K562 (cell line): ENCODE measurements at regions not wholly inside any gene's neighbourhood (a gene's known extent, or its start where the extent isn't known, plus 50 kb on each side); places are given as distances from the start of the nearest gene placed in this dataset.
"Not testable (repeated sequence)": the region's sequence is repeated elsewhere in the genome, so short reads cannot be mapped to it uniquely, and the experiment has no call there.

Experiments
- ATAC-seq: fragments of 200-7000 bp; cut with Tn5 transposase; 3 replicates; pipeline ENCODE4 v1.9.1; 2020; ENCODE audit warnings: moderate library complexity
- BruUV-seq: library from RNA; stranded (reverse); fragments of 400-500 nt; replicated peaks from 2 replicates; lab custom pipeline; 2021; lab: Mats Ljungman, UMichigan
- CTCF ChIA-PET: fragments of 300-600 bp; formaldehyde crosslinking; extraction: SDS; loops from one replicate; lab custom pipeline; 2021; ENCODE audit warnings: low intra/inter-chr PET ratio; lab: Yijun Ruan, JAX
- POLR2A ChIA-PET: fragments of 300-600, 350-650 bp; sonication (Branson Sonifier 250); formaldehyde crosslinking; extraction: SDS; loops from one replicate; lab custom pipeline; 2021; ENCODE audit warnings: antibody characterized with exemption, inconsistent platforms; lab: Yijun Ruan, JAX
- DNase-seq, 4 experiments: peaks; one replicate each; pipeline versions ENCODE4 v3.0.0 to v3.0.0-alpha.2; 2011 to 2018; ENCODE audit warnings: low spot score in 3 of 4, mixed read lengths in 3 of 4; ENCODE audit errors: extremely low read depth in 1 of 4
- FAIRE-seq: peaks from 2 replicates; lab custom pipeline; 2011; peaks lifted over from hg19 to GRCh38; lab: Jason Lieb, UNC
- H2AFZ ChIP-seq: 2 replicates; pipeline ENCODE4 v1.6.0; 2011; ENCODE audit warnings: low read depth, low read length, control low read depth, inconsistent platforms
- H3K27ac ChIP-seq: fragments of 200-600 bp; 3 replicates; pipeline ENCODE4 v1.8.0; 2011; ENCODE audit warnings: low read depth, mild to moderate bottlenecking, control low read depth, inconsistent platforms, low read length, moderate library complexity, mixed read lengths; ENCODE audit errors: extremely low read depth
- H3K27me3 ChIP-seq, 2 experiments: fragments of 300-600 bp in 1 of 2; 2 replicates in 1 of 2; 3 replicates in 1 of 2; pipeline versions ENCODE4 v1.6.0 to v1.8.0; 2011; ENCODE audit warnings: inconsistent platforms in 2 of 2, low read length in 2 of 2, mild to moderate bottlenecking in 1 of 2, mixed read lengths in 1 of 2, moderate library complexity in 1 of 2; ENCODE audit not compliant: control insufficient read depth in 2 of 2, insufficient read depth in 2 of 2
- H3K36me3 ChIP-seq: fragments of 300-600 bp; 3 replicates; pipeline ENCODE4 v1.8.0; 2011; ENCODE audit warnings: mild to moderate bottlenecking, low read length, inconsistent platforms; ENCODE audit not compliant: control insufficient read depth, insufficient read depth
- H3K4me1 ChIP-seq, 2 experiments: fragments of 200-600 bp in 1 of 2; replicated peaks in 1 of 2; 2 replicates in 1 of 2; 3 replicates in 1 of 2; pipeline versions ENCODE4 v1.5.1 to v1.8.0; 2011; ENCODE audit warnings: inconsistent platforms in 2 of 2, low read length in 2 of 2, mild to moderate bottlenecking in 1 of 2, mixed read lengths in 1 of 2, moderate library complexity in 1 of 2; ENCODE audit not compliant: control insufficient read depth in 2 of 2, insufficient read depth in 2 of 2
- H3K4me2 ChIP-seq: 2 replicates; pipeline ENCODE4 v1.6.1; 2011; ENCODE audit warnings: low read length, control low read depth, inconsistent platforms, mixed read lengths; ENCODE audit not compliant: insufficient read depth
- H3K4me3 ChIP-seq: fragments of 200-600 bp; sonication (generic), shearing (Covaris generic); 2 replicates; pipeline ENCODE4 v1.5.1; 2016; ENCODE audit warnings: control low read depth, inconsistent platforms
- H3K79me2 ChIP-seq: fragments of 200-600 bp; 3 replicates; pipeline ENCODE4 v1.8.0; 2011; ENCODE audit warnings: low read length, inconsistent platforms; ENCODE audit not compliant: control insufficient read depth, insufficient read depth
- H3K9ac ChIP-seq, 2 experiments: 2 replicates each; pipeline versions ENCODE4 v1.6.0 to v1.6.1; 2011; ENCODE audit warnings: low read depth in 2 of 2, low read length in 2 of 2, control low read depth in 1 of 2, inconsistent platforms in 1 of 2, mild to moderate bottlenecking in 1 of 2, mixed read lengths in 1 of 2; ENCODE audit not compliant: insufficient read depth in 1 of 2
- H3K9me1 ChIP-seq: one replicate; pipeline ENCODE4 v1.6.0; 2011; ENCODE audit warnings: inconsistent platforms, mild to moderate bottlenecking, low read length, moderate library complexity; ENCODE audit not compliant: control insufficient read depth, insufficient read depth
- H3K9me3 ChIP-seq: replicated peaks from 2 replicates; pipeline ENCODE4 v1.5.1; 2011; ENCODE audit warnings: low read depth, low read length, inconsistent platforms; ENCODE audit not compliant: control insufficient read depth, insufficient read depth
- H4K20me1 ChIP-seq: replicated peaks from 2 replicates; pipeline ENCODE4 v1.6.1; 2011; ENCODE audit warnings: low read length, inconsistent platforms, mixed read lengths; ENCODE audit not compliant: control insufficient read depth, insufficient read depth
- GABPB1 ChIP-seq: sonication (generic); formaldehyde crosslinking; IDR thresholded peaks from 2 replicates; pipeline ENCODE4 v1.8.0; 2022; ENCODE audit warnings: mild to moderate bottlenecking, missing genetic modification reagents
- SMARCC2 ChIP-seq: fragments of 450-650 bp; IDR thresholded peaks from 2 replicates; pipeline ENCODE4 v1.6.1; 2017; ENCODE audit warnings: antibody characterized with exemption, moderate library complexity, mild to moderate bottlenecking, low read depth
- WGBS: fragments of 100-300 bp; shearing (Covaris generic); methylation state at CpG from one replicate; pipeline ENCODE4 v1.1.6; 2016; ENCODE audit warnings: low coverage, mixed read lengths; ENCODE audit not compliant: insufficient coverage; ENCODE audit errors: missing lambda C conversion rate; 5-methylcytosine and 5-hydroxymethylcytosine counted together
- in situ Hi-C: fragments of 300-500 bp; cut with MboI; formaldehyde crosslinking; loops from 4 replicates; pipeline ENCODE4 v1.15.0; 2018; ENCODE audit warnings: inconsistent platforms, mixed read lengths
- intact Hi-C: fragments of 100-400 bp; cut with micrococcal nuclease; formaldehyde crosslinking; loops from 2 replicates; pipeline ENCODE4 v1.14.2; 2022
- TF ChIP-seq, protein P1 (sequence below): sonication (generic); formaldehyde crosslinking; IDR thresholded peaks from 2 replicates; pipeline ENCODE4 v1.8.1; 2023; ENCODE audit warnings: missing genetic modification reagents, mild to moderate bottlenecking, borderline replicate concordance
- TF ChIP-seq, protein P2 (sequence below): fragments of 450-650 bp; IDR thresholded peaks from 2 replicates; pipeline ENCODE4 v1.6.1; 2017; ENCODE audit warnings: mild to moderate bottlenecking, moderate library complexity
- TF ChIP-seq, protein P3 (sequence below): fragments of 450-650 bp; IDR thresholded peaks from 2 replicates; pipeline ENCODE4 v1.6.1; 2016; ENCODE audit warnings: low read depth

DNA sequence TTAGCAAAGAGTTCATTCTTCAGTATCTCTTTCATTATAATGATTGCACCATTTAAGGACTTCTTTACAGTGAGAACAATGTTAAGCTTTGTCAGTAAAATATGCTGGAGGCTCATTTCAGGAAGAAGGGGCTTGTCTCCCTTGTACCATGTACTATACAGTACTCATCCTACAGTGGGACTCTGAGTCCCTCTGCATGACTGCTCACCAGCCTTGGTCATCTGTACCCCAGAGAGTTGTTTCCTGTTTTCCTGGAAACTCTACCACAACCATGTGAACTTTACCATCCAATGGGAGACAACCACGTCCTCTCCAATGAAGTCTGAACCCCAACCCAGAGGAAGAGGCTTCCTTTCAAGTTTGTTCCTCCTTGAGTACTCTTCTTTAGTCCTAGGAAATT, 1171.1 kb upstream of the CRIM1 start (continued):
- TF ChIP-seq, protein P1, sequence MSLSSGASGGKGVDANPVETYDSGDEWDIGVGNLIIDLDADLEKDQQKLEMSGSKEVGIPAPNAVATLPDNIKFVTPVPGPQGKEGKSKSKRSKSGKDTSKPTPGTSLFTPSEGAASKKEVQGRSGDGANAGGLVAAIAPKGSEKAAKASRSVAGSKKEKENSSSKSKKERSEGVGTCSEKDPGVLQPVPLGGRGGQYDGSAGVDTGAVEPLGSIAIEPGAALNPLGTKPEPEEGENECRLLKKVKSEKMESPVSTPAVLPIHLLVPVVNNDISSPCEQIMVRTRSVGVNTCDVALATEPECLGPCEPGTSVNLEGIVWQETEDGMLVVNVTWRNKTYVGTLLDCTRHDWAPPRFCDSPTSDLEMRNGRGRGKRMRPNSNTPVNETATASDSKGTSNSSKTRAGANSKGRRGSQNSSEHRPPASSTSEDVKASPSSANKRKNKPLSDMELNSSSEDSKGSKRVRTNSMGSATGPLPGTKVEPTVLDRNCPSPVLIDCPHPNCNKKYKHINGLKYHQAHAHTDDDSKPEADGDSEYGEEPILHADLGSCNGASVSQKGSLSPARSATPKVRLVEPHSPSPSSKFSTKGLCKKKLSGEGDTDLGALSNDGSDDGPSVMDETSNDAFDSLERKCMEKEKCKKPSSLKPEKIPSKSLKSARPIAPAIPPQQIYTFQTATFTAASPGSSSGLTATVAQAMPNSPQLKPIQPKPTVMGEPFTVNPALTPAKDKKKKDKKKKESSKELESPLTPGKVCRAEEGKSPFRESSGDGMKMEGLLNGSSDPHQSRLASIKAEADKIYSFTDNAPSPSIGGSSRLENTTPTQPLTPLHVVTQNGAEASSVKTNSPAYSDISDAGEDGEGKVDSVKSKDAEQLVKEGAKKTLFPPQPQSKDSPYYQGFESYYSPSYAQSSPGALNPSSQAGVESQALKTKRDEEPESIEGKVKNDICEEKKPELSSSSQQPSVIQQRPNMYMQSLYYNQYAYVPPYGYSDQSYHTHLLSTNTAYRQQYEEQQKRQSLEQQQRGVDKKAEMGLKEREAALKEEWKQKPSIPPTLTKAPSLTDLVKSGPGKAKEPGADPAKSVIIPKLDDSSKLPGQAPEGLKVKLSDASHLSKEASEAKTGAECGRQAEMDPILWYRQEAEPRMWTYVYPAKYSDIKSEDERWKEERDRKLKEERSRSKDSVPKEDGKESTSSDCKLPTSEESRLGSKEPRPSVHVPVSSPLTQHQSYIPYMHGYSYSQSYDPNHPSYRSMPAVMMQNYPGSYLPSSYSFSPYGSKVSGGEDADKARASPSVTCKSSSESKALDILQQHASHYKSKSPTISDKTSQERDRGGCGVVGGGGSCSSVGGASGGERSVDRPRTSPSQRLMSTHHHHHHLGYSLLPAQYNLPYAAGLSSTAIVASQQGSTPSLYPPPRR (CRISPR knock-in tag): no peak
- TF ChIP-seq, protein P2, sequence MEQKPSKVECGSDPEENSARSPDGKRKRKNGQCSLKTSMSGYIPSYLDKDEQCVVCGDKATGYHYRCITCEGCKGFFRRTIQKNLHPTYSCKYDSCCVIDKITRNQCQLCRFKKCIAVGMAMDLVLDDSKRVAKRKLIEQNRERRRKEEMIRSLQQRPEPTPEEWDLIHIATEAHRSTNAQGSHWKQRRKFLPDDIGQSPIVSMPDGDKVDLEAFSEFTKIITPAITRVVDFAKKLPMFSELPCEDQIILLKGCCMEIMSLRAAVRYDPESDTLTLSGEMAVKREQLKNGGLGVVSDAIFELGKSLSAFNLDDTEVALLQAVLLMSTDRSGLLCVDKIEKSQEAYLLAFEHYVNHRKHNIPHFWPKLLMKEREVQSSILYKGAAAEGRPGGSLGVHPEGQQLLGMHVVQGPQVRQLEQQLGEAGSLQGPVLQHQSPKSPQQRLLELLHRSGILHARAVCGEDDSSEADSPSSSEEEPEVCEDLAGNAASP: no peak
- TF ChIP-seq, protein P3, sequence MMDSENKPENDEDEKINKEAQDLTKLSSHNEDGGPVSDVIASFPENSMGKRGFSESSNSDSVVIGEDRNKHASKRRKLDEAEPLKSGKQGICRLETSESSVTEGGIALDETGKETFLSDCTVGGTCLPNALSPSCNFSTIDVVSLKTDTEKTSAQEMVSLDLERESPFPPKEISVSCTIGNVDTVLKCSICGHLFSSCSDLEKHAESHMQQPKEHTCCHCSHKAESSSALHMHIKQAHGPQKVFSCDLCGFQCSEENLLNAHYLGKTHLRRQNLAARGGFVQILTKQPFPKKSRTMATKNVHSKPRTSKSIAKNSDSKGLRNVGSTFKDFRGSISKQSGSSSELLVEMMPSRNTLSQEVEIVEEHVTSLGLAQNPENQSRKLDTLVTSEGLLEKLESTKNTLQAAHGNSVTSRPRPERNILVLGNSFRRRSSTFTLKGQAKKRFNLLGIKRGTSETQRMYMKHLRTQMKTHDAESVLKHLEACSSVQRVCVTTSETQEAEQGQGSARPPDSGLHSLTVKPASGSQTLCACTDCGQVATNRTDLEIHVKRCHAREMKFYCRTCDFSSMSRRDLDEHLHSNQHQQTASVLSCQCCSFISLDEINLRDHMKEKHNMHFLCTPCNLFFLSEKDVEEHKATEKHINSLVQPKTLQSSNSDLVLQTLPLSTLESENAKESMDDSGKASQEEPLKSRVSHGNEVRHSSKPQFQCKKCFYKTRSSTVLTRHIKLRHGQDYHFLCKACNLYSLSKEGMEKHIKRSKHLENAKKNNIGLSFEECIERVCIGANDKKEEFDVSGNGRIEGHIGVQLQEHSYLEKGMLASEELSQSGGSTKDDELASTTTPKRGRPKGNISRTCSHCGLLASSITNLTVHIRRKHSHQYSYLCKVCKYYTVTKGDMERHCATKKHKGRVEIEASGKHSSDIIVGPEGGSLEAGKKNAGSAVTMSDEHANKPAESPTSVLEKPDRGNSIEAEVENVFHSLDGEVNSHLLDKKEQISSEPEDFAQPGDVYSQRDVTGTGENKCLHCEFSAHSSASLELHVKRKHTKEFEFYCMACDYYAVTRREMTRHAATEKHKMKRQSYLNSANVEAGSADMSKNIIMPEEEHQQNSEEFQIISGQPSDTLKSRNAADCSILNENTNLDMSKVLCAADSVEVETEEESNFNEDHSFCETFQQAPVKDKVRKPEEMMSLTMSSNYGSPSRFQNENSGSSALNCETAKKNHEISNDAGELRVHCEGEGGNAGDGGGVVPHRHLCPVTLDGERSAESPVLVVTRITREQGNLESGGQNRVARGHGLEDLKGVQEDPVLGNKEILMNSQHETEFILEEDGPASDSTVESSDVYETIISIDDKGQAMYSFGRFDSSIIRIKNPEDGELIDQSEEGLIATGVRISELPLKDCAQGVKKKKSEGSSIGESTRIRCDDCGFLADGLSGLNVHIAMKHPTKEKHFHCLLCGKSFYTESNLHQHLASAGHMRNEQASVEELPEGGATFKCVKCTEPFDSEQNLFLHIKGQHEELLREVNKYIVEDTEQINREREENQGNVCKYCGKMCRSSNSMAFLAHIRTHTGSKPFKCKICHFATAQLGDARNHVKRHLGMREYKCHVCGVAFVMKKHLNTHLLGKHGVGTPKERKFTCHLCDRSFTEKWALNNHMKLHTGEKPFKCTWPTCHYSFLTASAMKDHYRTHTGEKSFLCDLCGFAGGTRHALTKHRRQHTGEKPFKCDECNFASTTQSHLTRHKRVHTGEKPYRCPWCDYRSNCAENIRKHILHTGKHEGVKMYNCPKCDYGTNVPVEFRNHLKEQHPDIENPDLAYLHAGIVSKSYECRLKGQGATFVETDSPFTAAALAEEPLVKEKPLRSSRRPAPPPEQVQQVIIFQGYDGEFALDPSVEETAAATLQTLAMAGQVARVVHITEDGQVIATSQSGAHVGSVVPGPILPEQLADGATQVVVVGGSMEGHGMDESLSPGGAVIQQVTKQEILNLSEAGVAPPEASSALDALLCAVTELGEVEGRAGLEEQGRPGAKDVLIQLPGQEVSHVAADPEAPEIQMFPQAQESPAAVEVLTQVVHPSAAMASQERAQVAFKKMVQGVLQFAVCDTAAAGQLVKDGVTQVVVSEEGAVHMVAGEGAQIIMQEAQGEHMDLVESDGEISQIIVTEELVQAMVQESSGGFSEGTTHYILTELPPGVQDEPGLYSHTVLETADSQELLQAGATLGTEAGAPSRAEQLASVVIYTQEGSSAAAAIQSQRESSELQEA: no peak
- no peak for TF ChIP-seq GABPB1 (CRISPR knock-in tag)
- no peak for TF ChIP-seq SMARCC2

DNA sequence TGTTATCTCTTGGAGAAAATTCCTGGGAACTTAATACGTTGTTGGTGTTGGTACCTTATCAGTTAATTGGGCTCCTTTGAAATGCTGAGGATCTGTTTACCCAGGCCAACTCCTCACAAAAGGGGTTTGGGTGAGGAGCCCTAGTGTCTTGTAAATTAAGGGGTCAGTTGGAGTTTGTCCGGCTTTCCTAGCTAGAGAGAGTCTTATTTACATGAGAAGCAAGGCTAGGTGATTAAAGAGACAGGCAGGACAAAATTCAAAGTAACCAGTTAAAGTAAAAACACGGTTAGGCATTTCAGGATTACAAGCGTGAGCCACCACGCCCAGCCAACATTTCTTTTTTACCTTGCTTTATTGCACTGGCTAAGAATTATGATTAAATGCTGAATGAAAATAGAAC, 1178.9 kb upstream of the CRIM1 start:
- H2AFZ ChIP-seq, H3K79me2 ChIP-seq, intact Hi-C loops, H3K4me3 ChIP-seq, DNase-seq, H3K27ac ChIP-seq, H3K9me3 ChIP-seq, POLR2A ChIA-PET, H3K4me1 ChIP-seq, FAIRE-seq, H3K4me2 ChIP-seq, H3K36me3 ChIP-seq, CTCF ChIA-PET, H3K9ac ChIP-seq, in situ Hi-C loops, BruUV-seq, H4K20me1 ChIP-seq, ATAC-seq, H3K27me3 ChIP-seq, H3K9me1 ChIP-seq: not testable (repeated sequence)
- WGBS: 0% methylated on average over 5 of the region's 5 CpGs
